HG02870 (cell line): ENCODE measurements at regions not wholly inside any gene's neighbourhood (a gene's known extent, or its start where the extent isn't known, plus 50 kb on each side); places are given as distances from the start of the nearest gene placed in this dataset.

Experiments
- ATAC-seq: cut with Tn5 transposase; IDR thresholded peaks from one replicate; pipeline ENCODE4 v1.9.1; 2021; ENCODE audit warnings: mild to moderate bottlenecking, moderate library complexity; ENCODE audit not compliant: unreplicated experiment

GRCh38 chr19:32188921-32189320 is 156.5 kb upstream of the ZNF507 start:
- ATAC-seq = no peak

DNA sequence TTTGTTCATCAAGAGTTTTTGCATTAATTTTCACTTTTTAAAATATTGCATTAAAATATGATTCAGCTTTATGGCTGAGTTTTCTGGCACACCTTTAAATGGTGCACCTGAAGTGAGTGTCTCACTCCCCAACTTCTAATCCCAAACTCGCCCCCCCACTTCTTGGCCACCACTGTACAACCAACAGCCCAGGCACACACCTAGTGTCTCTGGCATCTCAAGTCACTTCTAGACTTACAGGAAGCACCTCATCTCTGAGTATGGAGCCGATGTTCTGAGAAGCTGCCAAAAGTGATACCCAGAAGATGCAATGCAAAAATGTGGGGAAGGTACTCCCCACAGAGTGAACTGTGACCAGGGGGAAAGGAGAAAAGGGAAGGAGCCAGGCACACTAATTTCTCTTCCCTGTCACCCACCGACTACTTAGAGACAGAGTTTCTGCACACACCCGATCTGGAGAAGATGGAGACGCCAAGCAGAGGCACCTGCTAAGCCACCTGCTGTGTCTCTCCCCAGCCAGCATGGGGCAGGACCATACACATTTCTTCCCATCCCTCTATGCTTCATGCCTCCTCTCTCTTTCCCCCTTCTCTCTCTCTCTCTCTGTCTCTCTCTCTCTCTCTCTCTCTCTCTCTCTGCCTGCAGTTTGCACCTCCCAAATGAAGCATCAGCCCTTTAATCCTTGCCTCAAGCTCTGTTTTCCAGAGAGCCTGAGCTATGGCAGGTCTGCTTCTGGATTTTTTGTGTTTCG is 155.3 kb upstream of the ZNF507 start:
- no peak for ATAC-seq

GRCh38 chr19:32191921-32192320 is 153.5 kb upstream of the ZNF507 start:
- ATAC-seq = no peak

DNA sequence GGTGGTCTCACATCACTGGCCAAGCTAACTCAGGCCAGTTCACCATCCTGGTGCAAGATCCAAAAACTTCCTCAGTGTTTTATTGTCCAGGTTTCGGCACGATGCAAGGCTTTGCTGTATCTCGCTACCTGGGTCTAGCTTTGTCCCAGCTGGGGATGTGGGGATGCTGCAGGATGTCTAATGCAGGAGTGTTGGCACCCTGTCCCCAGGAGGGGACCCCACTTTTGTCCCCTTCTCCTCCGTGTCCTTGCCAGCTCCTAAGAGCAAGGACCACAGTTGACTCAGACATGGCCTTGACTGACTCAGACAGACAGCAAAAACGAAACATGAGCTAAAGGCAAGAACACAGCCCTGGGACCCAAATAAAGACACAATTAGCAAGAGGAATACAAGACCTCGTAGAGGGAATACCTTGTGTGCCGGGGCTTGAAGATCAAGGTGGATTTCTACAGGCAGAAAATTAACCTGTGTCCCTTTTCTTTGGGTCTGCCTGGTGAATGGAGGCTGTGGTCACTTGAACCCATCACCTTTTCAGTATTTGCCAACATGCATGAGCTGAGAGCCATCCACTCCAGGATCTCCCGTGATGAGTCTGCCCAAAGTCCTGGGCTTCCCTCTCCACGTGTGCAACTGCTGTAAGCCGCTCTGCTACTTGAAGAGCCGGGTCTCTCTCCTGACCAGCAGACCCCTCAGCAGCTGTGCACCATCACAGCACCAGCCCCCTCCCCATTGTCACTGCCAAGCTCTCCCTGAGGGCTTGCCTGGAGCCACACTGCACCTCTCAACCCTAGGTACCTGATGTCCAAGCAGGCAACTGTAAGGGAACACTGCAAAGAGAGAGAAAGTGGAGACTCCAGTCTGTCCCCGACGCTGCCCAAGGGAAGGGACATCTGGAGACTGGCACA is 149.5 kb upstream of the ZNF507 start:
- ATAC-seq = no peak

DNA sequence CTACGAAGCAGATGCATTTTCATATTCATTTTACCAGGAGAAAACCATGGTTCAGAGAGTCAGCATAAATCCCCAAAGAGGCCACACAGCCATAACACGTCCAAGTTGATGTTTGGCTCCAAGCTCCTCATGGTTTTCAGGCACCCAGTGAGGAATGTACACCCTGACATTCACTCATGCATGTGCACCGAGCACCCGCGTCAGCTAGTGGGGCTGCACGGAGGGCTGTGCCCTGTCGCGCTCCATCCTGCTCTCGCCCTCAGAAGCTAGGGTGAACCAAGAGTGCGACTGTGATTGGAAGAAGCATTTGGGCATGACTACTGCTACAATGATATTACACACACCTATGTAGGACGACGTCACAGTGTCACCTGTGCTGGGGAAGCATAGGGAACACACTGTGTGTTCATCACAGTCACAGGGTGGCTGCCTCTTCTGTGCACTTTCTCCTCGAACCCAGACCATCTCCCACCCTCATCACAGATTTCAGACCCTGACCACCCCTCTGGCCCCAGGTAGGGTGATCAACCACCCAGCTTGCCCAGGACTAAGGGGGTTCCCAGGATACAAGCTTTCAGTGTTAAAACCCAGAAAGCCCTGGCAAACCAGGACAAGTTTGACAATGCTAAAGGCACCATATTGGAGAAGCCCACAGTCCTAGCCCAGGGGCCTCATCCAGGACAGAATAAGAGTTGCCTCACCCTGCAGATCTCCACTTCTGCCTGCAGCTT is 148.6 kb upstream of the ZNF507 start:
- ATAC-seq = no peak

- ATAC-seq = no peak
These were observed 147.2 kb upstream of the ZNF507 start for GRCh38 chr19:32197896-32198882.

- ATAC-seq = no peak
These were observed 145.8 kb upstream of the ZNF507 start for GRCh38 chr19:32199501-32200040.

DNA sequence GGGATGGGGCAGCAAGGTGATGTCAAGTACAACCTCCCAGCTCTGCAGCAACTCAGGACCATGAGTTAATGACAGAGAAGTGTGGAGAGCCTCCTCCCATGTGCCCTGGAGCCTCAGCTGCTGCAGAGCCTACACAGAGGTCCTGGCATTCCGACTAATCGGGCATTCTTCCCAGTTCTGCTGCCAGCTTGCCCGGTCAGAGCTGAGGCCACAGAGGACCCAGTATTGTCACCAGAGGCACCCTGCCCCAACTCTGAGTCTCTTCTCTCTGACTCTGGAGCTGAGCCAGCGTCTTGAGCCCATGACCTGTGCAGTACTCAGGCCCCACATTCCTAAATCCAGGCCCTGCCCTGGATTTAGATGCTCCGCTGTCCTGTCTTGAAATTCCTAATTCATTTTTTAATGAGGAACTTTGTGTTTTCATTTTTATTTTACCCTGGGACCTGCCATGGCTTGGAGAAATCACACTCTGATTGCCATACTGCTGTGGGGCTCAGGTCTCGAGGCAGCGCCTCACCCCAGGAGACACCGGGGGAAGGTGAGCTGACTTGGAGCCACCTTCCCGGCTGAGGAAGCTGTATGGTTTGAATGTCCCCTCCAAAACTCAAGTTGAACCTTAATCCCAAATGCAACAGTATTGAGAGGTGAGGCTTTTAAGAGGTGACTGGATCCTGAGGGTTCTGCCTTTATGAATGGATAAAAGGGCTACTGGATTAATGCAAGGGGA is 144.9 kb upstream of the ZNF507 start:
- no peak for ATAC-seq

DNA sequence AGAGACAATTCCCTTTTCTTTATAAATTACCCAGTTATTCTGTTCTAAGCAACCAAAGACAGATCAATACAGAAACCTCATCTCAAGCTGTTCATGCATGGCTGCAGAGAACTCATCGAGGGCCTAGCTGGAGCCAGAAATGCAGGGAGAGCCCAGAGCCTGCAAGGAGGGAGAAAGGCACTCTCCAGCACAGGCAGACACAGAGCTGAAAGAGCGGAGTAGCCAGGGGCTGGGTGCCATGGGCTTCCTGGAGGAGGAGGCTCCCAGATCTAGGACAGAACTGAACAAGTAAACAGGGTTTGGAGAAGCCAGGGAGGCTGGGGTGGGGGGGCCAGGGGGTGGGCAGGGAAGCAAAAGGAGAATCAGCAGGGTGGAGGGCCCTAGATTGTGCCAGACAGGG is 144.2 kb upstream of the ZNF507 start:
- no peak for ATAC-seq

DNA sequence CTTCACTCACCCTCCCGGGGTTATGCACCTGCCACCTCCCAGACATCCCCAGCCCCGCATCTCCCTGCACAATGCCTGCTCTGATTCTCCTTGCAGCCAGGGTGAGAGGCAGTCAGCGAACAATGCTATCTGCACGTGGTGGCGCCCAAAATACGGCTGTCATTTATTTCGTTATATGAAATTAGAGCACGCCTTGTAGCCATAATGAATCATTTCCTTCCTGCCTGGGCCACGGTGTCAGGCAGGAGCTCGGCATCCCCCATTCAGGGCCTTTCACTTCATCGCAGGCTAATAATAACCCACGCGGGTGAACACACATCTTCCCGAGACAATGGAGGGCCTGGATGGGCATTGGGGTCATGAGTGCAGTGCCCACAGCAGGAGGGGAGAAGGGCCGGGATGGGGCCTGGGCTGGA is 143.8 kb upstream of the ZNF507 start:
- no peak for ATAC-seq

DNA sequence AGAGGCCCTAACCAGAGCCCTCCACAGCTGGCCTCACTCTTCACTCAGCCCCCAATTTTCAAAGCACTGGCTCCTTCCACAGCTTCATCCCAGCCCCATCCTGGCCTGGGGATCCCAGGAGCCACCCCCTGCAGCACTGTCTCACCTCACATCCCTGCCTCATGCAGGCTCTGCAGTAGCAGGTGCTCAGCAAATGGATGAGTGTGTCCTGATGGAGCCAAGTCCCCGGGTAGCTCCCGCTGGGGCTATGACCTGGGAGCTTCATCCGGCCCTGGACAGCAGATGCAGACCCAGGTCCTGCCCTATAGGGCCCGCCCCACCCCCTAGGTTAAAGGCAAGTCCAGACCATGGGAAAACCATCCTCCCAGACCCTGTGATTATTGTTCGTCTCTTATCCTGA is 143.2 kb upstream of the ZNF507 start:
- no peak for ATAC-seq

DNA sequence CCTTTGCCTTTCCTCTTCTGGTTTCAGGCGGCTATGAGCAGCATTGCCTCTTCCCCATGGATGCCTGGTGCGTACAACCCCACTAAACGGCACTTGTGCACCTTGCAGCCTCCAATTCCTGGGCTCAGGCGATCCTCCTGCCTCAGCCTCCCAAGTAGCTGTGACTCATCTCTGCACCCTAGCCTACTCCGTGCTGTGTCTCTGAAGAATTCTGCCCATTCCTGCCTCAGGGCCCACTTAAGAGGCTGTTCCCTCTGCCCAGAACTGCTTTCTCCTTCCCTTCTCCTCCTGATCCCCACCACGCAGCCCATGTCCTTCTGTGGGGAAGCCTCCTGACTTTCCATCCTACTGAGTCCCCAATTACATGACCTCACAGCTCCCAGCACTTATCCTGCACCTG is 142.2 kb upstream of the ZNF507 start:
- ATAC-seq = no peak

- no peak for ATAC-seq
These were observed 139.3 kb upstream of the ZNF507 start for GRCh38 chr19:32206065-32206464.

GRCh38 chr19:32208060-32208459 is 137.3 kb upstream of the ZNF507 start:
- no peak for ATAC-seq

DNA sequence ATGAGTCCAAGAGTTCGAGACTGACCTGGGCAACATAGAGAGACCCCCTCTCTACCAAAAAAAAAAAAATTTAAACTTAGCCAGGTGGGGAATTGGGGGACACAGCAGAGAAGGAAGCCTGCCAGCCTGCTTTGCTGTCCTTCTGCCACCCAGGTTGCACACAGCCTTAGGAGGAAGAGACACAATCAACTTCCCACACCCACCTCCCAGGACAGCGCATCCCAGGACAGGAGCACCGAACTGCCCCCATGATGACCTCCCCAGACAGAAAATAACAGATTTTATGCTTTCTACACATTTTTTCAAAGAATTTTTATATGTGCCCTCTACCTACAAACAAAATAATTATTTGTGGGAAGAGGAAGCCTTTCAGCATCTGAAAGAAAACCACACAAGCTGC is 126.0 kb upstream of the ZNF507 start:
- no peak for ATAC-seq

DNA sequence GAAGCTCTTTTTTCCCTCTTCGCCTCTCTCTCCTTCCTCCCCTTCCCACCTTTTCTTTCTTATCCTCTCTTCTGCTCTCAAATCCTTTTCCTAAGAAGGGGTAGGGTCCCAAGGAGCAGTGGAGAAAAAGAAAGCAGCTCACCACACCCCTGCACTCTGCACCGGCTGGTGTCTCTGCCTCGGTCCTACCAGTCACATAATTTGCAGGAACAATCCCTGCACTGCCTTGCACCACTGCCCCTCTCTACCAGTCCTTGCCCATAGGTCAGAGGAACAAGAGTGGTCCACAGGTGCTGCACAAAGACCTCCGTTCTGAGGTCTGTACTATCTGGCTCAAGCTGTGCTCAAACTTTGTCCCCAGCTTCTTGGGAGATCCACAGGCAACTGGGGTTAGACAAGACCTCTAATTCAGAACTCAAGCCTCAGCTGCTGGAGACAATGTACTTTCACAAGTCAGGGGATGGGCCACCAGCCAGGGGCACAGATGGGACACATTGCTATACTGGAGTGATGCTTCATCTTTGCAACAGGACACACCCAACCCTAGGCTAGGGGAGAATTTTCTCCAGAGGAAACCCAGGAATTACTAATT is 125.4 kb upstream of the ZNF507 start:
- ATAC-seq = no peak

DNA sequence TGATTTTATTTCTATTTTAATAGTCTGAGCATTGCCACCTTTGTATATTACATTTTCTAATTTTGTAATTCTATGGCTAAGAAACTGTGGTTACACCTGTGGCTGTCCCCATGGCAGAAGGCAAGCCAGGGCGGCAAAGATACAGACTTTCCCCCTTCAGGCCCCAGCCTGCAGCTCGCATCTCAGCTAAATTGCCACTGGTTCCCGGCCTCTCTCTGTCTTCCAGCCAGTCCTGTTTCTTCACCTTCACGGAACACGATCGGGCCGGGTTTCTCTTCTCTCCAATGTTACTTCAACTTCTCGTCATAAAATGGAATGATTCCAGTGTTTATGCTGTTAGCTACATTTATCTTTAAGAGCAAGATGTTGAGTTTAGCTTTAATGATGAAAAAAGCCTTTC is 124.5 kb upstream of the ZNF507 start:
- no peak for ATAC-seq

GRCh38 chr19:32222556-32222955 is 122.9 kb upstream of the ZNF507 start:
- ATAC-seq = no peak

- no peak for ATAC-seq
These were observed 122.3 kb upstream of the ZNF507 start for GRCh38 chr19:32223106-32223505.
